Keratinocyte (primary cell): ENCODE measurements at regions not wholly inside any gene's neighbourhood (a gene's known extent, or its start where the extent isn't known, plus 50 kb on each side); places are given as distances from the start of the nearest gene placed in this dataset.

ENCODE experiments used
- DNase-seq: peaks from one replicate; pipeline ENCODE4 v3.0.0-alpha.2; 2011; ENCODE audit warnings: low read depth, missing footprints, low spot score
- FAIRE-seq: peaks from 2 replicates; lab custom pipeline; 2011; peaks lifted over from hg19 to GRCh38; lab: Jason Lieb, UNC
- H2AFZ ChIP-seq: 2 replicates; pipeline ENCODE4 v1.6.0; 2012; ENCODE audit warnings: low read length, control low read depth, inconsistent platforms; ENCODE audit not compliant: control insufficient read depth
- H3K27ac ChIP-seq: 2 replicates; pipeline ENCODE4 v1.5.1; 2011; ENCODE audit warnings: low read length; ENCODE audit not compliant: control insufficient read depth, insufficient read depth
- H3K27me3 ChIP-seq: 3 replicates; pipeline ENCODE4 v1.6.0; 2011; ENCODE audit warnings: low read length; ENCODE audit not compliant: control insufficient read depth, insufficient read depth; ENCODE audit errors: extremely low read depth
- H3K36me3 ChIP-seq, 2 experiments: 2 replicates in 1 of 2; 3 replicates in 1 of 2; pipeline ENCODE4 v1.5.1; 2011; ENCODE audit warnings: low read length in 2 of 2, mild to moderate bottlenecking in 1 of 2; ENCODE audit not compliant: control insufficient read depth in 2 of 2, insufficient read depth in 2 of 2; ENCODE audit errors: extremely low read depth in 1 of 2
- H3K4me1 ChIP-seq: 3 replicates; pipeline ENCODE4 v1.5.1; 2011; ENCODE audit warnings: low read length; ENCODE audit not compliant: control insufficient read depth, insufficient read depth; ENCODE audit errors: extremely low read depth
- H3K4me2 ChIP-seq: 3 replicates; pipeline ENCODE4 v1.6.0; 2011; ENCODE audit warnings: low read depth, low read length; ENCODE audit not compliant: control insufficient read depth, insufficient read depth; ENCODE audit errors: extremely low read depth
- H3K4me3 ChIP-seq, 3 experiments: fragments of 200-600 bp in 1 of 3; sonication (generic) in 1 of 3; 2 replicates in 2 of 3; 3 replicates in 1 of 3; pipeline ENCODE4 v1.5.1; 2011 to 2016; ENCODE audit warnings: low read length in 3 of 3, mild to moderate bottlenecking in 3 of 3, control low read depth in 2 of 3, inconsistent platforms in 1 of 3, low read depth in 1 of 3, mixed read lengths in 1 of 3, mixed run types in 1 of 3, moderate library complexity in 1 of 3; ENCODE audit not compliant: control insufficient read depth in 2 of 3, insufficient read depth in 2 of 3; ENCODE audit errors: extremely low read depth in 1 of 3
- H3K79me2 ChIP-seq: 2 replicates; pipeline ENCODE4 v1.6.0; 2012; ENCODE audit warnings: low read length; ENCODE audit not compliant: control insufficient read depth, insufficient read depth
- H3K9ac ChIP-seq: 3 replicates; pipeline ENCODE4 v1.6.0; 2011; ENCODE audit warnings: low read length; ENCODE audit not compliant: control insufficient read depth, insufficient read depth; ENCODE audit errors: extremely low read depth
- H3K9me1 ChIP-seq: 3 replicates; pipeline ENCODE4 v1.6.0; 2011; ENCODE audit warnings: low read length; ENCODE audit not compliant: control insufficient read depth, insufficient read depth; ENCODE audit errors: extremely low read depth
- H3K9me3 ChIP-seq: 2 replicates; pipeline ENCODE4 v1.5.1; 2012; ENCODE audit warnings: low read depth, low read length; ENCODE audit not compliant: control insufficient read depth
- H4K20me1 ChIP-seq: 3 replicates; pipeline ENCODE4 v1.6.0; 2011; ENCODE audit warnings: low read length; ENCODE audit not compliant: control insufficient read depth, insufficient read depth; ENCODE audit errors: extremely low read depth
- EZH2 ChIP-seq: IDR thresholded peaks from one replicate; pipeline ENCODE4 v1.6.1; 2012; ENCODE audit warnings: inconsistent platforms, mild to moderate bottlenecking, low read length, moderate library complexity
- dilution Hi-C: fragments of 300-500 bp; cut with MboI; formaldehyde crosslinking; loops from one replicate; pipeline ENCODE4 v1.7.0; 2020; ENCODE audit warnings: low sequenced_read_pairs; ENCODE audit not compliant: extremely low pct_ligation_motif_present
- TF ChIP-seq, protein P1 (sequence below), 3 experiments: IDR thresholded peaks in 1 of 3; conservative IDR thresholded peaks in 1 of 3; optimal IDR thresholded peaks in 1 of 3; 2 replicates in 2 of 3; 3 replicates in 1 of 3; pipeline versions ENCODE3 to v1.5.1; 2011; ENCODE audit warnings: low read length in 3 of 3, mild to moderate bottlenecking in 3 of 3, moderate library complexity in 2 of 3, control low read depth in 1 of 3, inconsistent platforms in 1 of 3; ENCODE audit not compliant: insufficient read depth in 2 of 3; ENCODE audit errors: extremely low read depth in 1 of 3

DNA sequence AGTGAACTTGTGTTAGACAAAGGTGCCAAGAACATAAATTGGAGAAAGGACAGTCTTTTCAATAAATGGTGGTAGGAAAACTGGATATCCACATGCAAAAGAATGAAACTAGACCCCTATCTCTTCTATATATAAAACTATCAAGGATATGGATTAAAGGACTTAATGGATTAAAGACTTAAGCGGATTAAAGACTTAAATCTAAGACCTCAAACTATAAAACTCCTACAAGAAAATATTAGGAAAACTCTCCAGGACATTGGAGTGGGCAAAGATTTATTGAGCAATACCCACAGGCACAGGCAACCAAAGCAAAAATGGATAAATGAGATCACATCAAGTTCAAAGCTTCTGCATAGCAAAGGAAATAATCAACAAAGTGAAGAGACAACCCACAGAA, 242.9 kb upstream of the MEOX2 start:
- TF ChIP-seq, protein P1, sequence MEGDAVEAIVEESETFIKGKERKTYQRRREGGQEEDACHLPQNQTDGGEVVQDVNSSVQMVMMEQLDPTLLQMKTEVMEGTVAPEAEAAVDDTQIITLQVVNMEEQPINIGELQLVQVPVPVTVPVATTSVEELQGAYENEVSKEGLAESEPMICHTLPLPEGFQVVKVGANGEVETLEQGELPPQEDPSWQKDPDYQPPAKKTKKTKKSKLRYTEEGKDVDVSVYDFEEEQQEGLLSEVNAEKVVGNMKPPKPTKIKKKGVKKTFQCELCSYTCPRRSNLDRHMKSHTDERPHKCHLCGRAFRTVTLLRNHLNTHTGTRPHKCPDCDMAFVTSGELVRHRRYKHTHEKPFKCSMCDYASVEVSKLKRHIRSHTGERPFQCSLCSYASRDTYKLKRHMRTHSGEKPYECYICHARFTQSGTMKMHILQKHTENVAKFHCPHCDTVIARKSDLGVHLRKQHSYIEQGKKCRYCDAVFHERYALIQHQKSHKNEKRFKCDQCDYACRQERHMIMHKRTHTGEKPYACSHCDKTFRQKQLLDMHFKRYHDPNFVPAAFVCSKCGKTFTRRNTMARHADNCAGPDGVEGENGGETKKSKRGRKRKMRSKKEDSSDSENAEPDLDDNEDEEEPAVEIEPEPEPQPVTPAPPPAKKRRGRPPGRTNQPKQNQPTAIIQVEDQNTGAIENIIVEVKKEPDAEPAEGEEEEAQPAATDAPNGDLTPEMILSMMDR (optimal IDR thresholded peaks at IDR 0.05 in 1 of 3, IDR thresholded peaks at IDR 0.05 in 1 of 3, conservative IDR thresholded peaks at IDR 0.05 in 1 of 3; ENCODE audit: extremely low read depth in 1 of 3, insufficient read depth in 2 of 3, low read length in 3 of 3), result no peak
- TF ChIP-seq EZH2, result no peak

DNA sequence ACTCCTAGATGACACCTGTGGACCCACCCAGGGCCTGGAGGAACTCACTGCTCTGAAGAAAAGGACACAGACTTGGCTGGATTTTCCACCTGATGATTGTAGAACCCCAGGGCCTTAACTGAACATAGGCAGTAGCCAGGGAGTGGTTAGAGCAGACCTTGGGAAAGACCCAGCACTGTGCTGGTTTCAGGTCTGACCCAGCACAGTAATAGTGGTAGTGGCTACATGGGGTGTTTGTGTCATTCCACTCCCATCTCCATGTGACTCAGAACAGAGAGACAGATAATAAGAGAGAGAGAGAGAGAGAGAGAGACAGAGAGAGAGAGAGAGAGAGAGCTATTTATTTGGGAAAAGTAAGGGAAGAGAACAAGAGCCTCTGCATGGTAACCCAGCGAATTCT, 239.1 kb upstream of the MEOX2 start:
- Histone ChIP-seq H3K9ac (no peak overlapping the region), H2AFZ (no peak overlapping the region), H3K27me3 (no peaks in the 10 kb centered on the region), H3K9me3 (no peaks in the 10 kb centered on the region), H3K36me3 (no peaks in the 10 kb centered on the region), H3K9me1 (no peaks in the 10 kb centered on the region), H3K4me1 (no peaks in the 10 kb centered on the region), H3K27ac (no peak overlapping the region), H3K4me2 (no peak overlapping the region), H4K20me1 (no peaks in the 10 kb centered on the region), H3K4me3 (no peak overlapping the region), H3K79me2 (no peaks in the 10 kb centered on the region)
- TF ChIP-seq EZH2, result no peak
- TF ChIP-seq, protein P1 (optimal IDR thresholded peaks at IDR 0.05 in 1 of 3, IDR thresholded peaks at IDR 0.05 in 1 of 3, conservative IDR thresholded peaks at IDR 0.05 in 1 of 3; ENCODE audit: extremely low read depth in 1 of 3, insufficient read depth in 2 of 3, low read length in 3 of 3), result no peak
- dilution Hi-C loops, result no loop called here
- DNase-seq (no peak), FAIRE-seq (no peak)

More for the DNA sequence above, 242.9 kb upstream of the MEOX2 start:
- no peak overlapping the region for H3K9ac ChIP-seq
- no peak overlapping the region for H3K27ac ChIP-seq
- no peak overlapping the region for H3K4me2 ChIP-seq
- DNase-seq (no peak), FAIRE-seq (no peak)
- no peaks in the 10 kb centered on the region for H3K36me3 ChIP-seq
- H4K20me1 ChIP-seq, result no peaks in the 10 kb centered on the region
- no peaks in the 10 kb centered on the region for H3K27me3 ChIP-seq
- no peaks in the 10 kb centered on the region for H3K9me1 ChIP-seq
- no peaks in the 10 kb centered on the region for H3K79me2 ChIP-seq
- dilution Hi-C loops, result no loop called here
- H3K4me1 ChIP-seq, result no peaks in the 10 kb centered on the region
- H3K4me3 ChIP-seq, result no peak overlapping the region
- H2AFZ ChIP-seq, result no peak overlapping the region
- H3K9me3 ChIP-seq, result no peaks in the 10 kb centered on the region
